NCI-H1092 treated with DMSO at 0.1 percent for 48 hours (cell line): ENCODE measurements at regions not wholly inside any gene's neighbourhood (a gene's known extent, or its start where the extent isn't known, plus 50 kb on each side); places are given as distances from the start of the nearest gene placed in this dataset.
"Not testable (repeated sequence)": the region's sequence is repeated elsewhere in the genome, so short reads cannot be mapped to it uniquely, and the experiment has no call there.

Source experiments
- DNase-seq: peaks from one replicate; lab custom pipeline; 2025; lab: John Stamatoyannopoulos, UW

GRCh38 chr13:86579662-86580061, 780.4 kb upstream of the SLITRK6 start:
- no peak for DNase-seq

DNA sequence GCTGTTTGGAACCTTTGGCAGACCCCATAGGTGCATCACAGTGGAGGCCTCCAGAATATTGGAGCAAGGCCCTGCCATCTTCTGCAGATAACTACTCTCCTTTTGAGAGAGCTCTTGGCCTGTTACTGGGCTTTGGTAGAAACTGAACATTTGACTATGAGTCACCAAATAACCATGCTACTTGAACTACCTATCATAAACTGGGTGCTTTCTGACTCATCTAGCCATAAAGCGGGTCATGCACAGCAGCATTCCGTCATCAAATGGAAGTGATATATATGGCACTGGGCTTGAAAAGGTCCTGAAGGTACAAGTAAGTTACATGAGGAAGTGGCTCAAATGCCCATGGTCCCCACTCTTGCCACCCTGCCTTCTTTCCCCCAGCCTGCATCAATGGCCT, 782.5 kb upstream of the SLITRK6 start:
- no peak for DNase-seq

- no peak for DNase-seq
These were observed 785.1 kb upstream of the SLITRK6 start for GRCh38 chr13:86584301-86584700.

DNA sequence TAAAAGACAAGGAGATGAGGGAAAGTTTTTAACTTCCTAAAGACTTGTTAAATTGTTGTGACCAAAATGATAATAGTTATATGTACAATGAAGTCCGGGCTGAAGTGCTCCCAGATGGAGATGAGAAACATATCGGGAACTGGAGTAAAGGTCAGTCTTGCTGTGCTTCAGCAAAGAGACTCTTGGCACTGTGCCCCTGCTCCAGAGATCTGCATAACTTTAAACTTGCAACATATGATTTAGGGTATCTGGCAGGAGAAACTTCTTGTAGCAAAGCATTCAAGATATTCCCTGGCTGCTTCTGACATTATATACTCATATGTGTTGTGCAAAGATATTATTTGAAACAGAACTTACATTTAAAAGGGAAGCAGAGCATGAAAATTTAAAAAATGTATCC, 786.6 kb upstream of the SLITRK6 start:
- no peak for DNase-seq

DNA sequence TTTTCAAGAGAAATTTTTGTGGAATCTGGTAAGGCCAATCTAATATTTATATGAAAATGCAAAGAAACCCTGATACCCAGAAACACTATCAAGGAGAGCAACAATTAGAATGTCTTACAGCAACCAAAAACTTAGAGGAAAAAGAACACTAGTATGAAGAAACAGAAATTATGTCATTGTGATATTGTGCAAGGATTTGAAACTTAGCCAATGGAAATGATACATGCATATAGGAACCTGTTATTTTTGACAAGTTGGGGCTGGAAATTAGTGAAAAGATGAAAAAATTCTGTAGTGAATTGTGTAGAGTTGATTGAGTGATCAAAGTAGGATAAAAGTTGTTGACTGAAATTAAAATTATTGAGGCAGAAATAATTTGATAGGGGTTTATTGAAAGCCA, 792.6 kb upstream of the SLITRK6 start:
- DNase-seq, result no peak

- DNase-seq, result no peak
These were observed 802.1 kb upstream of the SLITRK6 start for GRCh38 chr13:86601351-86601750.

DNA sequence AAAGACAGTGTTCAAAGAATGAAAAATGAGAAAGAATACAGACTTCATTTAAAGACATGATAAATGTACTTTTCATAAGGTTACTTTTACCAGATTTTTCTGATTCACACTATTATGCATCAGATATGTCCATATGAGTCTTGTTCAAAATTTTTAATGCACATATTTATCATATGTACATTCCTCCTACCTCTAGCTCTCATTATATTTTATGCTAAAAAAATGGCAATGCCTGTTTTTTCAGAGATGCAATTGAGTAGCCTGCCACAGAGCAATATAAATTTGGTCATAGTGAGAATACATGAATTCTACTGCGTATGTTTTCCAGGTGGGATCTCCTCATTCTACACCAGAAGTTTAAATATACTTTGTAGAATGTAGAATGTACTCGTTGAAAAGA, 807.0 kb upstream of the SLITRK6 start:
- no peak for DNase-seq

DNA sequence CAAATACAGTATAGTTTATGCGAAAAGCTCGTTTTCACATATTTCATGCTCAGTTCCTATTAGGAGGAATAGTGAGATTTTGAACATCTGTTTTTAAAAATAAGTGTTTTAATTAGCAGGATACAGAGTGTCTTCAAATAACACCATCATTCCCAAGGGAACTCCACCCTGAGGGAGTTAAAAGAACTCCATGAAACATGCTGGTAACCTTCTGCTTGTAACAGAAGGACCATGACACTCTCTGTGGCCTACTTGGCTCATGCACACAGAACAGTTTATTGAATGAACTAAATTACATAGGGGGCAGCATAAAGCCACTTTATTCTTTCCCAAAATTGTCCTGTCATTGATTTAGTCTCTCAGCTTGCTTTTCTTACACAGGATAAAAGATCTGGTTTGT, 809.5 kb upstream of the SLITRK6 start:
- DNase-seq, result no peak

DNA sequence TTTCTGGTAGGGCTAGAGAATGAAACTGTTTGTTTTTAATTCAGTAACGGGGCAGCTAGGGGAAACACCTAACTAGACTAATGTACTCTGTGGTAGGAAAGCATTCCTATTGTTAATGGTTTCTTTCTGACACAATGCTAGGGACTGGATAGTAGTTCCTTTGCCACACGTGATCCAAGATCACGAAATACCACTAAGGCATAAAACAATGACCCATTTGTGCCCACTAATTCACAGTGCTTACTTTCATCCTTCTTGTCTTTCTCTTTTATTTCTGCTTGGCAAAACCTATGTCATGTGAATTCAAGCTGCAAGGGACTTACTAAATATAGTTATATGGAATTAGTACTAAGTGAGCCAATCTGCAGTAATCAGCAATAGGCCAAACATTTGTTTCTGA, 834.1 kb upstream of the SLITRK6 start:
- DNase-seq, result no peak

- DNase-seq, result not testable (repeated sequence)
These were observed 852.0 kb upstream of the SLITRK6 start for GRCh38 chr13:86651171-86651570.

DNA sequence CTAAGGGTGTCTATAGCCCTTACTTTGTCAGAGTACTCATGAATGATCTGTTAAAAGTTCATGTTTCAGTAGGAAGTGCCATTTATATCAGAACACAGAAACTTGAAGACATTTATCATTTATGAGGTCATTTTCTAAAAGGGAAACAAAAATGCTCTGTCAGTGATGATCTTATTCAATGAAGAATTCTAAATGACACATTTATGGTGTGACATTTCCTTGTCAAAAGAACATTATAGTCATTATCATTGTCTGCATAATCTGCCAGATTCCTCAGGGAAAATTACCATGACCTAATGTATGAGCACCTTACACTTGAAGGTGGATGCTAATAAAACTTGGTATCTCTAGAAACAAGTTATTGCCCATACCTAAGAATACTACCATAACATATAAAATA, 853.8 kb upstream of the SLITRK6 start:
- no peak for DNase-seq

GRCh38 chr13:86655561-86655960, 856.3 kb upstream of the SLITRK6 start:
- DNase-seq, result no peak

GRCh38 chr13:86660090-86660489, 860.9 kb upstream of the SLITRK6 start:
- DNase-seq, result no peak

DNA sequence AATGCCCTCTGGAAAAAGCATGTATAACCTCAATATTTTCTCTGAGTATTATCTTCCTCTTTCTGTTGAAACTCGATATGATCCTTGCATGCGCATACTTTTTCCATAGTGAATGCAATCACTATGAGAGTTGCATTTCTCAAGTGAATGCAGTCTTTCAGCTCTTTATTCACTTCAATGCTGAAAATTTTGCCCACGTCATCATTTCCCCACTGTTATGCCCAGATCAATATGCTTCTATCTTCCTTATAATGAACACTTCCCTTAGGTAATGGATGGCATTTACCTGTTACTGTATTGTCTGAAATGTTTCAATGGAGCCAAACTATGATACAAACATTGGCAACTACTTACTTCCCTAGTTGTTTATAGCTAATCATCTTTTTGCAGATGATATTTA, 866.6 kb upstream of the SLITRK6 start:
- no peak for DNase-seq

DNA sequence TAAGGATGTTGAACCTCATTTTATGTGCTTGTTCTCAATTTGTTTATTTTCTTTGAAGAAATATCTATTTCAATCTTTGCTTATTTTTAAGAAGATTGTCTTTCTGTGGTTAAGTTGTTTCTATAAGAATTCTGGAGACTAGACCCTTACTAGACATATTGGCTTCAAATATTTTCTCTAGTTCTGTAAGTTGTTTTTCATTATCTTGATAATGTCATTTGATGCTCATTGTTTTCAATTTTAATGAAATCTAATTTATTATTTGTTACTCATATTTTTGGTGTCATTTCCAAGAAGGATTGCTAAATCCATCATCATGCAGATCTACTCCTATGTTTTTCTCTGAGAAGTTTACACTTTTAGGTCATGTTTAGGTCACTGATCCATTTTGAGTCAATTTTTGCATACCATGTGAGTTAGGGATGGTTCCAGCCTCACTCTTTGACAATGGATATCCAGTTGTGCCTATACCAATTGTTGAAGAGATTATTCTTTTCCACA, 874.8 kb upstream of the SLITRK6 start:
- no peak for DNase-seq

DNA sequence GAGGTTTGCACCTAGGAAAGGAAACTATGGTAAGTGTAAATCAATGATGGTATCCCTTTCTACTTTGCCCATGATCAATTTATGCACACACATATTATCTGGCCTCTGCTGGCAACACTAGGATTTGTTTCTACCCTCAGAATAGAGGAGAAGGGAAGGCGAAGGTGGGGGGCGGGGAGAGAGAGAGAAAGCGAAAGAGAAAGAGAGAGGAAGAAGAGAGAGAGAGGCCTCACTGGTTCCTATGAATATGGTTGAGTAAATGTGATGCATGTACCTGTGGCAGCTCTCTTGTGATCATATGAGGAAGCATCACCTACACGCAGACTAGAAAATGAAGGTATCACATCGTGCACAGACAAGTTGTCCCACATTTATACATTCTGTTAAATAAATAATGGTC, 882.0 kb upstream of the SLITRK6 start:
- DNase-seq, result no peak

GRCh38 chr13:86684402-86684801, 885.2 kb upstream of the SLITRK6 start:
- peak; percentile 41 for DNase-seq

DNA sequence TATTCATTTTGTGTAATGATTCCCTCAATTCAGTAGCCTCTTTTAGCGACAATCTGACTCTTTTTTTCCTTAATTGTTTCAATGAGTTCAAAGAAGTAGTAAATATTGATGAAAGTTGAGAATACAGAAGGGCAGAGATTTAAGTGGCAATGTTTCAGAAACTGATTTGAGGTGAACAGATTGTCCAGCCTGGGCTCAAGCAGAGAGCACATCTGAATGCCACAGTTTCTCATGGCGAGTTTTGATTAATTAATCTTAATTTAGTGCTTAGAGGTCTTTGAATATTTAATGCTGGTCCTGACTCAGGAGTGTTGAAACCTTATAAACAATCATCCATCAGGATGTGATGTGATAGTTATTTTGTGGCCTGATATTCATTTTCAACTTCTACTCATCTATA, 890.7 kb upstream of the SLITRK6 start:
- DNase-seq, result no peak

DNA sequence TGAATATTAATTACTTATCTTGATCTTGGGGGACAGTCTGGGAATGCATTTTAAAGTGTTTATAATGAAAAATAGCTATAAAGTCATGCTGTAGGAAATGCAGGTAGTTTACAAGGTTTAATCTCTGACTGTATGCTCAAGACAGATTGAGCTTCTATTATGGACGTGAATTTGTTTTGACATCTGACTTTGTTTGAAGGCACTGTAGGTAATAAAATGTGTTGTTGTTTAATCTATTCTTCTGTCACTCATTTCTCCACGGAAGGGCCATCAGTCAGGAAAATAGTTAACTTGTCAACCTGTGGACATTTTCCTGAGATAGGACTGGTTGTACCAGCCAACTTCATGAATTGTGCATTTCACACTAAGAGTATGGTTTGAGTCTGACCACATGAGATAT, 893.1 kb upstream of the SLITRK6 start:
- no peak for DNase-seq

GRCh38 chr13:86710013-86710412, 910.8 kb upstream of the SLITRK6 start:
- DNase-seq, result no peak

GRCh38 chr13:86710896-86711295, 911.7 kb upstream of the SLITRK6 start:
- DNase-seq, result no peak

GRCh38 chr13:86714495-86714894, 915.3 kb upstream of the SLITRK6 start:
- DNase-seq, result no peak

GRCh38 chr13:86725105-86725504, 925.9 kb upstream of the SLITRK6 start:
- peak; percentile 51 for DNase-seq

DNA sequence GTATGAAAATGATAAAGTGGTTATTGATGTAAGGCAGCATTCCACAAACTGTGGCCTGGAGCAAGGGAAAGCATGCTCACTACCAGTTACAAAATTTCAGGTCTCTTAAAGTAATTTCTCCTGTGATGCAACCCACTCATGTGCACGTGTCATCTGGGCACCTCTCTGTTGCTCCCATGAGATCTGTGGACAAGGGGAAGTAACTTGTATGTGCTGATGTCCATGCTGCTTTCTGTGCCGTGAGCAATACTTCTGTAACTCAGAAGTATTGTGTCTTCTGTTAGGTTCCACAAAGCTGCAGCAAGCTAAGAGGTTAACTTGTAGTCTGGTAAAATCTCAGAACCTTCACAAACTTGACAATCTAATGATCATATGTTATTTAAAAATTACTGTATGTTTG, 930.0 kb upstream of the SLITRK6 start:
- no peak for DNase-seq

DNA sequence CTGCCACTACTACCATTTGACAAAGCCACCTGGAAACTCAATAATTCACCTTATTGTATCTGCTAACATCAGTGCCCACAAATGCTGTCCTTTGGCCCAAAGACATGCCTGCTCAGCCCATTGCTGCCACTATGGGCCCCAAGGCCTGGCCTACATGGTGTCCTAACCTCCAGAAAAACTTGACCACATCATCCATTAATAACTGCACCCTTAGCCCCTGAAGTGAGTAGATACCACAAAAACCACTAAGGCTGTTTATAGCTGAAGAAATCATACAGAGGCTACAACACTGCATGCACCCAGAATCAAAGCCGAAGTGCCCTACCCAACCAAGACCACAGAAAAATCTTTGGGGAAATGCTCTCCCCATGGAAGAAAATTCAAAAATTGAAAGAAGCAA, 932.8 kb upstream of the SLITRK6 start:
- DNase-seq, result no peak
